GM12878 (cell line): ENCODE measurements at regions not wholly inside any gene's neighbourhood (a gene's known extent, or its start where the extent isn't known, plus 50 kb on each side); places are given as distances from the start of the nearest gene placed in this dataset.
"Not testable (repeated sequence)": the region's sequence is repeated elsewhere in the genome, so short reads cannot be mapped to it uniquely, and the experiment has no call there.

Experiments
- ATAC-seq: fragments of 200-7000 bp; cut with Tn5 transposase; 3 replicates; pipeline ENCODE4 v1.9.1; 2020; ENCODE audit warnings: mild to moderate bottlenecking, moderate library complexity
- BruUV-seq: library from RNA; stranded (reverse); fragments of 400-500 nt; replicated peaks from 2 replicates; lab custom pipeline; 2021; lab: Mats Ljungman, UMichigan
- CTCF ChIA-PET: fragments of 300-600 bp; sonication (Branson Sonifier 250); formaldehyde crosslinking; extraction: SDS; loops from one replicate; lab custom pipeline; 2021; ENCODE audit warnings: inconsistent platforms; lab: Yijun Ruan, JAX
- POLR2A ChIA-PET: fragments of 350-600 bp; formaldehyde crosslinking; extraction: SDS; loops from one replicate; lab custom pipeline; 2021; ENCODE audit warnings: inconsistent platforms; lab: Charles Lee
- RAD21 ChIA-PET: fragments of 300-600 bp; sonication (Branson Sonifier 250); formaldehyde crosslinking; loops from one replicate; lab custom pipeline; 2023; ENCODE audit warnings: antibody characterized with exemption; ENCODE audit not compliant: unreplicated experiment; lab: Charles Lee
- SMC1A ChIA-PET: fragments of 300-600 bp; sonication (Branson Sonifier 250); formaldehyde crosslinking; loops from one replicate; lab custom pipeline; 2023; ENCODE audit not compliant: unreplicated experiment, uncharacterized antibody; lab: Charles Lee
- DNase-seq: peaks from one replicate; pipeline ENCODE4 v3.0.0-alpha.2; 2011; ENCODE audit warnings: low read depth, low spot score
- FAIRE-seq: peaks from 3 replicates; lab custom pipeline; 2011; peaks lifted over from hg19 to GRCh38; lab: Jason Lieb, UNC
- H2AFZ ChIP-seq: 2 replicates; pipeline ENCODE4 v1.6.0; 2011; ENCODE audit warnings: low read depth, low read length, control low read depth; ENCODE audit not compliant: control insufficient read depth
- H3K27ac ChIP-seq: 2 replicates; pipeline ENCODE4 v1.5.1; 2011; ENCODE audit warnings: control low read depth; ENCODE audit not compliant: control insufficient read depth, insufficient read depth
- H3K27me3 ChIP-seq, 2 experiments: replicated peaks in 1 of 2; 2 replicates each; pipeline versions ENCODE4 v1.6.0 to v1.6.1; 2011; ENCODE audit warnings: low read length in 1 of 2; ENCODE audit not compliant: control insufficient read depth in 2 of 2, insufficient read depth in 2 of 2
- H3K36me3 ChIP-seq, 2 experiments: 2 replicates each; pipeline ENCODE4 v1.5.1; 2011; ENCODE audit warnings: low read length in 1 of 2; ENCODE audit not compliant: control insufficient read depth in 2 of 2, insufficient read depth in 2 of 2
- H3K4me1 ChIP-seq: 2 replicates; pipeline ENCODE4 v1.6.1; 2011; ENCODE audit warnings: mild to moderate bottlenecking, low read length, moderate library complexity, mixed read lengths; ENCODE audit not compliant: control insufficient read depth, insufficient read depth
- H3K4me2 ChIP-seq: 2 replicates; pipeline ENCODE4 v1.6.0; 2011; ENCODE audit warnings: control low read depth; ENCODE audit not compliant: control insufficient read depth, insufficient read depth
- H3K4me3 ChIP-seq: fragments of 200-600 bp; sonication (generic); 2 replicates; pipeline ENCODE4 v1.5.1; 2016
- H3K79me2 ChIP-seq: 2 replicates; pipeline ENCODE4 v1.6.0; 2011; ENCODE audit warnings: low read length; ENCODE audit not compliant: control insufficient read depth, insufficient read depth
- H3K9ac ChIP-seq: 2 replicates; pipeline ENCODE4 v1.8.0; 2011; ENCODE audit warnings: low read length, control low read depth, mixed read lengths; ENCODE audit not compliant: control insufficient read depth, insufficient read depth
- H3K9me3 ChIP-seq: replicated peaks from 3 replicates; pipeline ENCODE4 v1.5.1; 2011; ENCODE audit warnings: mild to moderate bottlenecking, low read length; ENCODE audit not compliant: control insufficient read depth, insufficient read depth
- H4K20me1 ChIP-seq: 2 replicates; pipeline ENCODE4 v1.6.0; 2011; ENCODE audit not compliant: control insufficient read depth, insufficient read depth
- CHD1 ChIP-seq: IDR thresholded peaks from 2 replicates; pipeline ENCODE4 v1.6.1; 2012; ENCODE audit warnings: low read depth, low read length, improper control_type of control experiment
- CHD2 ChIP-seq: IDR thresholded peaks from 2 replicates; pipeline ENCODE4 v1.6.1; 2011; ENCODE audit warnings: low read depth, low read length, improper control_type of control experiment, borderline replicate concordance
- EED ChIP-seq: sonication (generic); IDR thresholded peaks from 2 replicates; pipeline ENCODE4 v1.6.1; 2016; ENCODE audit warnings: antibody characterized with exemption, low read depth
- ESRRA ChIP-seq: IDR thresholded peaks from 2 replicates; pipeline ENCODE4 v1.6.1; 2012; ENCODE audit warnings: mild to moderate bottlenecking, low read length, improper control_type of control experiment
- HDAC2 ChIP-seq: fragments of 200-600 bp; sonication (generic); IDR thresholded peaks from 2 replicates; pipeline ENCODE4 v1.6.1; 2017
- NRF1 ChIP-seq: conservative IDR thresholded peaks from 2 replicates; pipeline ENCODE4 v1.6.1; 2011; ENCODE audit warnings: mild to moderate bottlenecking, low read depth, low read length, improper control_type of control experiment
- POLR2A ChIP-seq: IDR thresholded peaks from 2 replicates; pipeline ENCODE4 v1.6.1; 2011; ENCODE audit warnings: low read depth, mild to moderate bottlenecking, low read length
- POU2F2 ChIP-seq: IDR thresholded peaks from 3 replicates; pipeline ENCODE4 v1.6.1; 2011; ENCODE audit warnings: low read depth, mild to moderate bottlenecking, low read length, borderline replicate concordance
- RUNX3 ChIP-seq: IDR thresholded peaks from 2 replicates; pipeline ENCODE4 v1.6.1; 2012; ENCODE audit warnings: low read length, inconsistent platforms
- SMAD1 ChIP-seq: fragments of 450-650 bp; IDR thresholded peaks from 2 replicates; pipeline ENCODE4 v1.6.1; 2018; ENCODE audit warnings: mild to moderate bottlenecking, low read depth; ENCODE audit not compliant: partially characterized antibody
- TARDBP ChIP-seq: IDR thresholded peaks from 2 replicates; pipeline ENCODE4 v1.6.1; 2016; ENCODE audit warnings: borderline replicate concordance
- ZNF207 ChIP-seq: fragments of 450-650 bp; IDR thresholded peaks from 2 replicates; pipeline ENCODE4 v1.6.1; 2014; ENCODE audit warnings: antibody characterized with exemption, mild to moderate bottlenecking, borderline replicate concordance
- WGBS: methylation state at CpG from one replicate; pipeline ENCODE4 v1.1.6; 2016; ENCODE audit warnings: low lambda C conversion rate; ENCODE audit not compliant: insufficient replicate concordance, insufficient coverage; ENCODE audit errors: missing lambda C conversion rate; 5-methylcytosine and 5-hydroxymethylcytosine counted together
- in situ Hi-C: fragments of 300-500 bp; cut with MboI; formaldehyde crosslinking; loops from 9 replicates; pipeline ENCODE4 v1.14.3; 2018; ENCODE audit warnings: mixed read lengths
- intact Hi-C: fragments of 100-400 bp; cut with micrococcal nuclease; formaldehyde crosslinking; loops from one replicate; pipeline ENCODE4 v1.14.2; 2022; ENCODE audit not compliant: unreplicated experiment
- TF ChIP-seq, protein P1 (sequence below): IDR thresholded peaks from 2 replicates; pipeline ENCODE4 v1.6.1; 2011; ENCODE audit warnings: mild to moderate bottlenecking, low read depth, low read length, moderate library complexity; ENCODE audit not compliant: insufficient replicate concordance
- TF ChIP-seq, protein P2 (sequence below): fragments of 150-350 bp; IDR thresholded peaks from 2 replicates; pipeline ENCODE4 v1.6.1; 2014; ENCODE audit warnings: mild to moderate bottlenecking, low read depth, low read length

DNA sequence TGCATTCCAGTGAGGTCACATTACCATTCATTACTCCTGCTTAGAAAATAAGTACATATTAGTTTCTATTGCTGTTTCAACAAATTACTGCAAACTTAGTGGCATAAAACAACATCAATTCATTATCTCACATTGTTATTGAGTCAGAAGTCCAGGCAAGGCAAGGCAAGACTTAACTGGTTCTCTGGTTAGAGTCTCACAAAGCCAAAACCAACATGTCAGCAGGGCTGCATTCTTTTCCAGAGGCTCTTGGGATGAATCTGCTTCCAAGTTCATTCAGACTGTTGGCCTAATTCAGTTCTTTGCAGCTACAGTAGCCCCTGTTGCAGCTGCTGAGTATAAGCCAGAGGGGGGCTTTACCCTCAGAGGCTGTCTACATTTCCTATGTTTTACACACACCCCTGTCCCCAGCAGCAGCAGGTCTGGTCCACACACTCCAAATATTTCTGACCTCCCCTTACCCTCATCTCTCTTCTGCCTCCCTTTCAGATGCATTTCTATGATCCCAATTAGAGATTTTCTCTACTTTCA lies 892.1 kb upstream of the EPHA5 start:
- H3K4me1 ChIP-seq = no peaks in the 10 kb centered on the region
- ATAC-seq = no peak
- no peaks in the 10 kb centered on the region for H3K9me3 ChIP-seq
- H3K27me3 ChIP-seq = no peaks in the 10 kb centered on the region
- RAD21 ChIA-PET = no interaction called here
- BruUV-seq = no TSS peak
- in situ Hi-C loops = no loop called here
- SMC1A ChIA-PET = no interaction called here
- no peak for FAIRE-seq
- H4K20me1 ChIP-seq = no peaks in the 10 kb centered on the region
- no peak overlapping the region for H3K4me3 ChIP-seq
- POLR2A ChIA-PET = no interaction called here
- intact Hi-C loops = no loop called here
- no peak overlapping the region for H2AFZ ChIP-seq
- no peak for TF ChIP-seq ESRRA
- no peak for TF ChIP-seq POU2F2
- TF ChIP-seq CHD2 = no peak
- TF ChIP-seq, protein P1, sequence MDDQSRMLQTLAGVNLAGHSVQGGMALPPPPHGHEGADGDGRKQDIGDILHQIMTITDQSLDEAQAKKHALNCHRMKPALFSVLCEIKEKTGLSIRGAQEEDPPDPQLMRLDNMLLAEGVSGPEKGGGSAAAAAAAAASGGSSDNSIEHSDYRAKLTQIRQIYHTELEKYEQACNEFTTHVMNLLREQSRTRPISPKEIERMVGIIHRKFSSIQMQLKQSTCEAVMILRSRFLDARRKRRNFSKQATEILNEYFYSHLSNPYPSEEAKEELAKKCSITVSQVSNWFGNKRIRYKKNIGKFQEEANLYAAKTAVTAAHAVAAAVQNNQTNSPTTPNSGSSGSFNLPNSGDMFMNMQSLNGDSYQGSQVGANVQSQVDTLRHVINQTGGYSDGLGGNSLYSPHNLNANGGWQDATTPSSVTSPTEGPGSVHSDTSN = no peak
- TF ChIP-seq, protein P2, sequence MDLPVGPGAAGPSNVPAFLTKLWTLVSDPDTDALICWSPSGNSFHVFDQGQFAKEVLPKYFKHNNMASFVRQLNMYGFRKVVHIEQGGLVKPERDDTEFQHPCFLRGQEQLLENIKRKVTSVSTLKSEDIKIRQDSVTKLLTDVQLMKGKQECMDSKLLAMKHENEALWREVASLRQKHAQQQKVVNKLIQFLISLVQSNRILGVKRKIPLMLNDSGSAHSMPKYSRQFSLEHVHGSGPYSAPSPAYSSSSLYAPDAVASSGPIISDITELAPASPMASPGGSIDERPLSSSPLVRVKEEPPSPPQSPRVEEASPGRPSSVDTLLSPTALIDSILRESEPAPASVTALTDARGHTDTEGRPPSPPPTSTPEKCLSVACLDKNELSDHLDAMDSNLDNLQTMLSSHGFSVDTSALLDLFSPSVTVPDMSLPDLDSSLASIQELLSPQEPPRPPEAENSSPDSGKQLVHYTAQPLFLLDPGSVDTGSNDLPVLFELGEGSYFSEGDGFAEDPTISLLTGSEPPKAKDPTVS = no peak
- TF ChIP-seq RUNX3 = no peak
- no peak for TF ChIP-seq SMAD1
- no peak for TF ChIP-seq HDAC2
- TF ChIP-seq EED = no peak
- no peak for TF ChIP-seq CHD1
- no peak for TF ChIP-seq ZNF207
- no peak for TF ChIP-seq POLR2A
- TF ChIP-seq NRF1 = no peak
- no peak for TF ChIP-seq TARDBP
- CTCF ChIA-PET = no interaction called here
- no peak overlapping the region for H3K27ac ChIP-seq
- no peak for DNase-seq
- H3K9ac ChIP-seq = no peak overlapping the region
- H3K36me3 ChIP-seq = no peaks in the 10 kb centered on the region
- no peak overlapping the region for H3K4me2 ChIP-seq
- no peaks in the 10 kb centered on the region for H3K79me2 ChIP-seq

DNA sequence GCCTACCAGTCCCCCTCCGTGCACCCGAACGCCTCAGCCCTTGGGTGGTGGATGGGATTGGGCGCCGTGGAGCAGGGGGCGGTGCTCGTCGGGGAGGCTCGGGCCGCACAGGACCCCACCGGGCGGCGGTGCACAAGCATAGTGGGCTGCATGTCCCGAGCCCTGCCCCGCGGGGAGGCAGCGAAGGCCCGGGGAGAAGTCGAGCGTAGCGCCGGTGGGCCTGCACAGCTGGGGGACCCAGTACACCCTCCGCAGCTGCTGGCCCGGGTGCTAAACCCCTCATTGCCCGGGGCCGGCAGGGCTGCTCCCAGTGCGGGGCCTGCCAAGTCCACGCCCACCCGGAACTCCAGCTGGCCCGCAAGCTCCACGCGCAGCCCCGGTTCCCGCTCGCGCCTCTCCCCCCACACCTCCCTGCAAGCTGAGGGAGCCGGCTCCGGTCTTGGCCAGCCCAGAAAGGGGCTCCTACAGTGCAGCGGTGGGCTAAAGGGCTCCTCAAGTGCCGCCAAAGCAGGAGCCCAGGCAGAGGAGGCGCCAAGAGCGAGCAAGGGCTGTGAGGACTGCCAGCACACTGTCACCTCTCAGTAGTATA lies 891.3 kb upstream of the EPHA5 start:
- H3K4me2 ChIP-seq, H3K36me3 ChIP-seq, in situ Hi-C loops, H2AFZ ChIP-seq, BruUV-seq, SMC1A ChIA-PET, ATAC-seq, H3K27me3 ChIP-seq, H3K27ac ChIP-seq, H4K20me1 ChIP-seq, H3K9ac ChIP-seq, RAD21 ChIA-PET, H3K9me3 ChIP-seq, intact Hi-C loops, FAIRE-seq, H3K79me2 ChIP-seq, H3K4me3 ChIP-seq, CTCF ChIA-PET, POLR2A ChIA-PET, DNase-seq, H3K4me1 ChIP-seq: not testable (repeated sequence)
- WGBS = 65% methylated on average over 34 of the region's 42 CpGs
